ENCODE measurements at regions not wholly inside any gene's neighbourhood (a gene's known extent, or its start where the extent isn't known, plus 50 kb on each side); places are given as distances from the start of the nearest gene placed in this dataset.

- TF ChIP-seq TCF7L2 (IDR thresholded peaks at IDR 0.05; ENCODE audit: borderline replicate concordance, extremely low read depth, insufficient read depth, insufficient read length), result no peak
- no peak for TF ChIP-seq ZNF274 (IDR thresholded peaks at IDR 0.05; ENCODE audit: low read depth, low read length)
- TF ChIP-seq EGR1 (IDR thresholded peaks at IDR 0.05; ENCODE audit: low read depth), result no peak
- TF ChIP-seq, protein P1, sequence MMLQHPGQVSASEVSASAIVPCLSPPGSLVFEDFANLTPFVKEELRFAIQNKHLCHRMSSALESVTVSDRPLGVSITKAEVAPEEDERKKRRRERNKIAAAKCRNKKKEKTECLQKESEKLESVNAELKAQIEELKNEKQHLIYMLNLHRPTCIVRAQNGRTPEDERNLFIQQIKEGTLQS (IDR thresholded peaks at IDR 0.05), result no peak
Observed at GRCh38 chr12:33267641-33268040, 172.0 kb downstream of the SYT10 start (continued).

DNA sequence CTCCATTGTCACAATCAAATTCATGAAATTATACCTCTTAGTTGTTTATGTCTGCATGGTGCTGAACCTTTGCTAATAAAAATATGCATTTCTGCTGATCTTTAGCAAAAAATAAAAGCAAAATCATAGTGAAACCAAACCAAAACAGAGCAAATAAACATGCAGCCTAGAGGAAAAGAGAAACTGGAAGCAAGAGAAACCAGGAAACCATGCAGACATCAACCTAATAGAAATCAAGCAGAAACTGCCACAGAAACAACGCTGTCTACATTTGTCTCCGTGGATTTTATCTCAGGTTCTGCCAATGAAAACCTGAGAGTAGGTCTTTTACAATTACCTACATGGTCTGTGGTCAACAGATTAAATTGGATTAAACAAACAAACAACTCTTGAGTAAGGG, 173.7 kb downstream of the SYT10 start:
- peaks cover 0 to 12% of the 10 kb centered on the region in 2 experiments; a peak in 2 of 4 replicates for H3K9me3 ChIP-seq (ENCODE audit: control insufficient read depth in 1 of 2, insufficient read depth in 1 of 2, low read depth in 1 of 2, low read length in 2 of 2)
- no TSS peak for BruUV-seq (replicated peaks)
- H3K27me3 ChIP-seq (ENCODE audit: insufficient read depth, low read length), result no peaks in the 10 kb centered on the region
- H3K9me2 ChIP-seq (ENCODE audit: insufficient read depth), result no peaks in the 10 kb centered on the region
- no peak for DNase-seq (ENCODE audit: low read depth, low spot score)
- no peaks in the 10 kb centered on the region for H3K36me3 ChIP-seq (ENCODE audit: control insufficient read depth in 1 of 2, insufficient read depth in 2 of 2, low read length in 2 of 2)
- H3K4me2 ChIP-seq (ENCODE audit: low read length), result no peak overlapping the region
- H3K4me1 ChIP-seq (ENCODE audit: control insufficient read depth in 1 of 2, insufficient read depth in 2 of 2, low read length in 2 of 2), result no peaks in the 10 kb centered on the region
- H3K4me3 ChIP-seq (replicated peaks in 1 of 2; ENCODE audit: low read depth in 1 of 2, low read length in 2 of 2), result no peak overlapping the region
- POLR2A ChIA-PET, result no interaction called here
- H3K9ac ChIP-seq (ENCODE audit: low read length), result no peak overlapping the region
- H3K79me2 ChIP-seq (ENCODE audit: insufficient read depth, low read length), result no peaks in the 10 kb centered on the region
- no peaks in the 10 kb centered on the region for H4K20me1 ChIP-seq (ENCODE audit: insufficient read depth)
- no peak for ATAC-seq
- CTCF ChIA-PET, result no interaction called here
- H3K27ac ChIP-seq (ENCODE audit: low read depth, low read length), result no peak overlapping the region
- RAD21 ChIA-PET (ENCODE audit: low non-redundant PET in 1 of 2, low total read pairs in 2 of 2, uncharacterized antibody in 2 of 2, unreplicated experiment in 2 of 2), result no interaction called here
- H2AFZ ChIP-seq (ENCODE audit: low read depth, low read length, poor library complexity, severe bottlenecking), result no peak overlapping the region
- no peak for TF ChIP-seq ZNF274 (IDR thresholded peaks at IDR 0.05; ENCODE audit: low read depth, low read length)
- TF ChIP-seq RAD21 (IDR thresholded peaks at IDR 0.05; ENCODE audit: low read depth), result no peak
- TF ChIP-seq CBX3 (IDR thresholded peaks at IDR 0.05; ENCODE audit: low read depth), result no peak
- TF ChIP-seq, protein P1 (IDR thresholded peaks at IDR 0.05), result no peak
- TF ChIP-seq, protein P2, sequence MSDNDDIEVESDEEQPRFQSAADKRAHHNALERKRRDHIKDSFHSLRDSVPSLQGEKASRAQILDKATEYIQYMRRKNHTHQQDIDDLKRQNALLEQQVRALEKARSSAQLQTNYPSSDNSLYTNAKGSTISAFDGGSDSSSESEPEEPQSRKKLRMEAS (IDR thresholded peaks at IDR 0.05), result no peak
- no peak for TF ChIP-seq JUND (IDR thresholded peaks at IDR 0.05)
- TF ChIP-seq, protein P3, sequence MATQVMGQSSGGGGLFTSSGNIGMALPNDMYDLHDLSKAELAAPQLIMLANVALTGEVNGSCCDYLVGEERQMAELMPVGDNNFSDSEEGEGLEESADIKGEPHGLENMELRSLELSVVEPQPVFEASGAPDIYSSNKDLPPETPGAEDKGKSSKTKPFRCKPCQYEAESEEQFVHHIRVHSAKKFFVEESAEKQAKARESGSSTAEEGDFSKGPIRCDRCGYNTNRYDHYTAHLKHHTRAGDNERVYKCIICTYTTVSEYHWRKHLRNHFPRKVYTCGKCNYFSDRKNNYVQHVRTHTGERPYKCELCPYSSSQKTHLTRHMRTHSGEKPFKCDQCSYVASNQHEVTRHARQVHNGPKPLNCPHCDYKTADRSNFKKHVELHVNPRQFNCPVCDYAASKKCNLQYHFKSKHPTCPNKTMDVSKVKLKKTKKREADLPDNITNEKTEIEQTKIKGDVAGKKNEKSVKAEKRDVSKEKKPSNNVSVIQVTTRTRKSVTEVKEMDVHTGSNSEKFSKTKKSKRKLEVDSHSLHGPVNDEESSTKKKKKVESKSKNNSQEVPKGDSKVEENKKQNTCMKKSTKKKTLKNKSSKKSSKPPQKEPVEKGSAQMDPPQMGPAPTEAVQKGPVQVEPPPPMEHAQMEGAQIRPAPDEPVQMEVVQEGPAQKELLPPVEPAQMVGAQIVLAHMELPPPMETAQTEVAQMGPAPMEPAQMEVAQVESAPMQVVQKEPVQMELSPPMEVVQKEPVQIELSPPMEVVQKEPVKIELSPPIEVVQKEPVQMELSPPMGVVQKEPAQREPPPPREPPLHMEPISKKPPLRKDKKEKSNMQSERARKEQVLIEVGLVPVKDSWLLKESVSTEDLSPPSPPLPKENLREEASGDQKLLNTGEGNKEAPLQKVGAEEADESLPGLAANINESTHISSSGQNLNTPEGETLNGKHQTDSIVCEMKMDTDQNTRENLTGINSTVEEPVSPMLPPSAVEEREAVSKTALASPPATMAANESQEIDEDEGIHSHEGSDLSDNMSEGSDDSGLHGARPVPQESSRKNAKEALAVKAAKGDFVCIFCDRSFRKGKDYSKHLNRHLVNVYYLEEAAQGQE (IDR thresholded peaks at IDR 0.05; ENCODE audit: low read depth), result no peak
- TF ChIP-seq EZH2phosphoT487 (IDR thresholded peaks at IDR 0.05; ENCODE audit: borderline replicate concordance), result no peak
- no peak for TF ChIP-seq TCF7L2 (IDR thresholded peaks at IDR 0.05; ENCODE audit: borderline replicate concordance, extremely low read depth, insufficient read depth, insufficient read length)
- no peak for TF ChIP-seq CEBPB (IDR thresholded peaks at IDR 0.05; ENCODE audit: low read depth)
- TF ChIP-seq SP1 (IDR thresholded peaks at IDR 0.05; ENCODE audit: low read depth), result no peak
- TF ChIP-seq POLR2A (IDR thresholded peaks at IDR 0.05; ENCODE audit: borderline replicate concordance, extremely low read depth, insufficient read depth, insufficient read length), result no peak
- intact Hi-C loops (cut with micrococcal nuclease), result no loop called here
